Natural killer cell (primary cell): ENCODE measurements at regions not wholly inside any gene's neighbourhood (a gene's known extent, or its start where the extent isn't known, plus 50 kb on each side); places are given as distances from the start of the nearest gene placed in this dataset.

Experiments
- ATAC-seq, 3 donors: fragments of 150-1000 bp in 2 of 3; fragments of 200-7000 bp in 1 of 3; cut with Tn5 transposase; 1 replicate in 1 of 3; 2 replicates in 2 of 3; pipeline ENCODE4 v1.10.0; 2021; ENCODE audit warnings: mild to moderate bottlenecking in 2 of 3, moderate library complexity in 2 of 3
- DNase-seq, 2 donors: peaks; one replicate each; pipeline versions ENCODE4 v3.0.0 to v3.0.0-alpha.2; 2013 to 2021; ENCODE audit warnings: mixed read lengths in 1 of 2
- H3K27ac ChIP-seq: one replicate; pipeline ENCODE4 v1.5.1; 2013; ENCODE audit warnings: mild to moderate bottlenecking, low read length
- H3K27me3 ChIP-seq: one replicate; pipeline ENCODE4 v1.6.1; 2013; ENCODE audit warnings: low read length; ENCODE audit not compliant: control insufficient read depth, insufficient read depth
- H3K36me3 ChIP-seq: one replicate; pipeline ENCODE4 v1.6.1; 2013; ENCODE audit warnings: low read length; ENCODE audit not compliant: control insufficient read depth, insufficient read depth
- H3K4me1 ChIP-seq: one replicate; pipeline ENCODE4 v1.6.1; 2013; ENCODE audit warnings: low read length; ENCODE audit not compliant: control insufficient read depth, insufficient read depth
- H3K4me3 ChIP-seq: one replicate; pipeline ENCODE4 v1.5.1; 2013; ENCODE audit warnings: low read length
- H3K9me3 ChIP-seq: one replicate; pipeline ENCODE4 v1.6.1; 2013; ENCODE audit warnings: low read length; ENCODE audit not compliant: control insufficient read depth, insufficient read depth
- H3K27ac Mint-ChIP-seq, 2 donors: one replicate each; pipeline ENCODE4 v1.8.0; 2022; ENCODE audit warnings: mild to moderate bottlenecking in 2 of 2, mixed read lengths in 2 of 2, moderate library complexity in 1 of 2
- H3K27me3 Mint-ChIP-seq, 2 donors: one replicate each; pipeline ENCODE4 v1.8.0; 2022; ENCODE audit warnings: low read depth in 2 of 2, mixed read lengths in 2 of 2
- H3K36me3 Mint-ChIP-seq: one replicate; pipeline ENCODE4 v1.8.0; 2022; ENCODE audit warnings: mixed read lengths
- H3K4me1 Mint-ChIP-seq, 2 donors: one replicate each; pipeline ENCODE4 v1.8.0; 2022; ENCODE audit warnings: mixed read lengths in 2 of 2
- H3K4me3 Mint-ChIP-seq: one replicate; pipeline ENCODE4 v1.8.0; 2022; ENCODE audit warnings: mild to moderate bottlenecking, moderate library complexity, mixed read lengths
- H3K9me3 Mint-ChIP-seq, 2 donors: one replicate each; pipeline ENCODE4 v1.8.0; 2022; ENCODE audit warnings: mixed read lengths in 2 of 2
- CTCF ChIP-seq: fragments of 200-600 bp; IDR thresholded peaks from one replicate; pipeline ENCODE4 v1.8.0; 2022; ENCODE audit warnings: antibody characterized with exemption
- WGBS: methylation state at CpG from one replicate; pipeline ENCODE4 v1.1.7; 2013; ENCODE audit warnings: missing lambda C conversion rate; ENCODE audit not compliant: insufficient coverage; 5-methylcytosine and 5-hydroxymethylcytosine counted together
- intact Hi-C: fragments of 100-400 bp; cut with micrococcal nuclease; formaldehyde crosslinking; loops from one replicate; pipeline ENCODE4 v1.14.2; 2022

GRCh38 chrX:10981506-10981905, 129.6 kb upstream of the HCCS start:
- Histone ChIP-seq H3K27ac (no peak overlapping the region), H3K27me3 (no peaks in the 10 kb centered on the region), H3K9me3 (peaks cover 6% of the 10 kb centered on the region), H3K4me1 (no peaks in the 10 kb centered on the region), H3K36me3 (no peaks in the 10 kb centered on the region), H3K4me3 (no peak overlapping the region)
- 90% methylated on average over 3 of the region's 3 CpGs for WGBS
- no peaks in the 10 kb centered on the region for H3K4me1 Mint-ChIP-seq
- no peak overlapping the region for H3K27ac Mint-ChIP-seq
- no peak for TF ChIP-seq CTCF
- H3K4me3 Mint-ChIP-seq, result no peak overlapping the region
- H3K36me3 Mint-ChIP-seq, result no peaks in the 10 kb centered on the region
- intact Hi-C loops, result no loop called here
- H3K9me3 Mint-ChIP-seq, result peaks cover 7 to 12% of the 10 kb centered on the region in 2 donors
- ATAC-seq (no peak), DNase-seq (no peak)
- H3K27me3 Mint-ChIP-seq, result no peaks in the 10 kb centered on the region

DNA sequence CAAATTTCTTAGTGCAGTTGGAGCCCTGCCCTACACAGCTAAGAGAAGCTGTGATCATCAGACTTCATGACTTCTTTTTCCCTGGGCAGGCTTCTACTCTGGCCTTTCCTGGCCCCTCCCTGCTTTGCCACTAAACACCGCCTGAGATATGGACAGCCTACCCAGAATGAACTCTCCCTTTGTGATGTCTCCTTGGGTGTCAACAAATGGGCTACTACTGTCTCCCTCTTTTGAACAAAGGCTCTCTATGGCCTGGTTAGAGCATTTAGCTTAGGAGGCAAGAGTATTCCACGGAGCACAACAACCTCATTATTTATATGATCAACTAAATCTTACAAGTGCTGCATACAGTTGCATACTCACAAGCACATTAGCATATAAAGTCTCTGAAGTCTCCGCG, 127.6 kb upstream of the HCCS start:
- Mint-ChIP-seq H3K36me3 (no peaks in the 10 kb centered on the region), H3K4me1 (no peaks in the 10 kb centered on the region), H3K27me3 (no peaks in the 10 kb centered on the region), H3K4me3 (no peak overlapping the region), H3K9me3 (peaks cover 7 to 9% of the 10 kb centered on the region in 2 donors), H3K27ac (no peak overlapping the region)
- WGBS, result 84% methylated on average over 3 of the region's 4 CpGs
- H3K4me3 ChIP-seq, result no peak overlapping the region
- no peaks in the 10 kb centered on the region for H3K4me1 ChIP-seq
- H3K27me3 ChIP-seq, result no peaks in the 10 kb centered on the region
- TF ChIP-seq CTCF, result no peak
- DNase-seq (no peak), ATAC-seq (no peak)
- H3K36me3 ChIP-seq, result no peaks in the 10 kb centered on the region
- intact Hi-C loops, result no loop called here
- H3K27ac ChIP-seq, result no peak overlapping the region
- H3K9me3 ChIP-seq, result peaks cover 6% of the 10 kb centered on the region

- Histone ChIP-seq H3K4me1 (no peaks in the 10 kb centered on the region), H3K36me3 (no peaks in the 10 kb centered on the region), H3K4me3 (no peak overlapping the region), H3K27me3 (no peaks in the 10 kb centered on the region), H3K27ac (no peak overlapping the region), H3K9me3 (peaks cover 2% of the 10 kb centered on the region)
- DNase-seq, result no peak
- H3K36me3 Mint-ChIP-seq, result no peaks in the 10 kb centered on the region
- intact Hi-C loops, result no loop called here
- H3K27me3 Mint-ChIP-seq, result no peaks in the 10 kb centered on the region
- no peaks in the 10 kb centered on the region for H3K4me1 Mint-ChIP-seq
- ATAC-seq, result no peak
- peaks cover 7 to 9% of the 10 kb centered on the region in 2 donors for H3K9me3 Mint-ChIP-seq
- WGBS, result 91% methylated on average over 1 of the region's 1 CpG
- no peak for TF ChIP-seq CTCF
- H3K27ac Mint-ChIP-seq, result no peak overlapping the region
- H3K4me3 Mint-ChIP-seq, result no peak overlapping the region
Observed at GRCh38 chrX:10984213-10984612, 126.9 kb upstream of the HCCS start.

DNA sequence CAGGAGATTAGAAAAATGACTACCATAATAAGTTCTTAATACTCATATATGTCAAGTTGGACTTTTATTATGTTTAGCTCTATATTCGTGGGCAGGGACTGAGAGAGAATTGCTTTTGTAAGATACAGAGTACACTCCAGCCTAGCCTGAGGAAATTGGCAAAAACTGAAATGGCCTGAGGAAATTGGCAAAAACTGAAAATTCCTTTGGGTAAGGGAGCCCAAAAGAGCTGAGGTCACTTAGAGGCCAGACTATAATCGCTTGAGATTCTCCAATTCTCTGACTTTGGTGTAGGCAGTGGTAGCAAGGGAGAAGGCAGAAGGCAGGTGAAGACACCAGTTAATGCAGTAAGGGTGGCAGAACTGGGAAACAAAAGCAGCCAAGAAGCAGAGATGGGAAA, 124.5 kb upstream of the HCCS start:
- Mint-ChIP-seq H3K36me3 (no peaks in the 10 kb centered on the region), H3K27ac (no peak overlapping the region), H3K9me3 (peaks cover 3 to 6% of the 10 kb centered on the region in 2 donors)

More for the DNA sequence above, 124.5 kb upstream of the HCCS start:
- Histone ChIP-seq H3K4me3 (no peak overlapping the region), H3K27me3 (no peaks in the 10 kb centered on the region), H3K27ac (no peak overlapping the region), H3K9me3 (no peaks in the 10 kb centered on the region), H3K4me1 (no peaks in the 10 kb centered on the region), H3K36me3 (no peaks in the 10 kb centered on the region)
- no peak for TF ChIP-seq CTCF
- no peaks in the 10 kb centered on the region for H3K4me1 Mint-ChIP-seq
- WGBS, result 97% methylated on average over 2 of the region's 2 CpGs
- no peak overlapping the region for H3K4me3 Mint-ChIP-seq
- DNase-seq, result no peak
- intact Hi-C loops, result no loop called here
- no peak for ATAC-seq
- H3K27me3 Mint-ChIP-seq, result no peaks in the 10 kb centered on the region
